GM18505 (cell line): ENCODE measurements at regions not wholly inside any gene's neighbourhood (a gene's known extent, or its start where the extent isn't known, plus 50 kb on each side); places are given as distances from the start of the nearest gene placed in this dataset.

Source experiments
- ATAC-seq: cut with Tn5 transposase; IDR thresholded peaks from one replicate; pipeline ENCODE4 v1.9.1; 2021; ENCODE audit not compliant: unreplicated experiment
- POLR2A ChIP-seq: IDR thresholded peaks from 4 replicates; pipeline ENCODE4 v1.6.1; 2011; ENCODE audit warnings: borderline replicate concordance; ENCODE audit not compliant: insufficient read depth, insufficient read length; ENCODE audit errors: extremely low read depth

DNA sequence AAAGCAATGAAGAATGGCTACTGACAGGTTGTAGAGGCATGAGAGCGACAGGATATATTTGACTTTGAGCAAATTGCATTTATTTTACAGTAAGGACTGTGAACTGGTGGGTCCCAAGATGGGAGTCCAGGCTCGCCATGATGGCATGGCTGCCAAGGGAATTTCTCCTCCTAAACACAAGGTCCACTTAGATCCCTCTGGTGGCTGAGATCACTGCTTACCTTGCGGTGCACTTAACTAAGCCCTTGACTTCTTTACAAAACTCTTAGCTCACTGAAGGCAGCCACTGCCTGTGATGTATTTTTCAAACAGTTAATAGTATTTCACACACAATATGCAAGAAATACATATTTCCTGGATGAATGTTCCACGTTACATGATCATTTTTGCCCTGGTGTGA lies 50.3 kb upstream of the SORBS2 start:
- no peak for TF ChIP-seq POLR2A
- ATAC-seq, result no peak

DNA sequence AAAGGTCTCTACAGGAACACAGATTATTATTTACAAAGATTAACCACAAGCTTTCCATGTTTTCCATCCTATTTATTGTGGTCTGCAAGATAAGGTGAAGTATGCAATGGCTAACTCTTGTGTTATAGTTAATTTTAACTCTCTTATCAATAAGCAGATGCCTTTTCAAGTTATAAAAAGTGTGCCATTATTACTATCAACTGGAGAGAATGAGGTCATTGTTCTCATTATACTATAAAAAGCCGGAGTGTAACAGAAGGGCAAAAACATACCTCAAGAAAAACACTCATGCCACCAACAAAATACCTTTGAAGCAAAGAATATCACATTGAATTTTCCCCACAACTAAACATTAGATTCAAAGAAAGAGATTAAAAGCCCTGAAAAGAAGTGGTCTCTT lies 52.0 kb upstream of the SORBS2 start:
- TF ChIP-seq POLR2A, result no peak
- ATAC-seq, result no peak

DNA sequence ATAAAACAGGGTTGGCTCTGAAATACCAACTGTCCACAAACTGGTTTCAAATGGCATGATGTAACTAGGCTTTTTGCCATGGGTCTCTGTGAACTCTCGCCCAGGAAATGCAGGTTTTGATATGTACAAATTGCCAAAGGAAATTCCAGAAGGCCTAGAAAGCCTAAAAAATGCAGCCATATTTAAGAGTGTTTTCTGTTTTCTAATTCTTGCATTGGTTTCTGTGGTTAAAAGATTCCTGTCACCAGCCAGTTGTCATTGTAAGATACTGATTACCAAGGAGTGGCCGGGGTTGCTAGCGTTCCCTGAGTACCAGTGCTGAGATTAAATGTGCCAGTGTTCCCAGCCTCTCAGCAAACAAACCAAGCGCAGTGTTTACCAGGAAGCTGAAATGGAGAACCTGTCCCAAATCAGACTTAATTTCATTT lies 53.9 kb upstream of the SORBS2 start:
- ATAC-seq, result no peak
- TF ChIP-seq POLR2A, result no peak

DNA sequence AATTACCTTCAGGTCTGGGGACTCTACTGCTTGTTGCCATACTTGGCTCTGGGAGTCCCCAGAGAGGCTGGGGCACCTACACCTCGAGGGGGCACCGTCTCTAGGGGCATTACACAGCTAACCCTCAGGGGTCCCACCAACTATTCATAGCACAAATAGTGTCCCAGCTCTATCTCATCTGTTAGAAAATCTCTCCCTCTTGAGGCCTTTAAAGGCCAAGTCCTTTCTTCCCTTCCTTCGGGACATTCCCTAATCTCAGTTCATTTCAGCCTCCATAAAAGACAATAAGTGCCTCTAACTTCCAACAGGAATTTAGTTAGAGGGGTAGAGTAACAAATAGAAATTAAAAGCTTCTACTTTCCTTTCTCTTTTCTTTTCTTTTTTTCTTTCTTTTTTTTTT lies 55.8 kb upstream of the SORBS2 start:
- no peak for TF ChIP-seq POLR2A
- no peak for ATAC-seq

DNA sequence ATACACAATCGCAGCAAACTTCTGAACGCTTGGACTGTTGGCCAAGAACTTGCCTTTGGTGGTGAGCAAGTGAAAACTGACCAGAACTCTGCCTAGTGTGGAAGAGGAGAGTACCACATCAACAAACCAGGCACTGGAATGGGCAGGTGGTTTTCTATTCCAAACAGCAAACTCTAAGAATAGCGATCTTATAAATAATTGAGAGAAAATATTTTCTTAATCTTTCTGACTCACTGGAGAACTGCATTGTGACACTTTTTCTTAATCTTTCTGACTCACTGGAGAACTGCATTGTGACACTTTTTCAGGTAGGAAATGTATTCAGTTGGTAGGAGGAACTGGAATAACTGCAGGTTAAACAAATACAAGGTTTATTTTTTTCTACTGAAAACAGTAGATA lies 57.0 kb upstream of the SORBS2 start:
- no peak for ATAC-seq
- TF ChIP-seq POLR2A, result no peak

DNA sequence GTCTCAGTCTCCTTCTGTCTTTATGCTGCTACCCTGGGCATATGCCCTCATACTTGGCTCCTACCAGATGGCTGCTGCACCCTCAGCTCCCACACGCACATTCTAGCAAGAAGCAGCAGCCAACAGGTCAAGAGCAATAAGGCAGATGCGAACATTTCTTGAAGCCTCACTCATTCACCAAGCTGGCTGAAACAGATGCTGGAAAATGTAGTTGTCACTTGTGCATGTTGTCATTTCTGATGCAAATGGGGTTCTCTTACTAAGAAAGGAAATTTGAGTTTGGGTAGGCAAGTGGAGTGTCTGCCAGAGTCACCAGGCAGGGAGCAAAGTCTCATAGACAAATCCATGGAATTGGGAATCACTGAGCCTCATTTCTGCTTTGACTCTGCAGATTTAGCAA lies 57.4 kb upstream of the SORBS2 start:
- TF ChIP-seq POLR2A, result no peak
- ATAC-seq, result no peak

DNA sequence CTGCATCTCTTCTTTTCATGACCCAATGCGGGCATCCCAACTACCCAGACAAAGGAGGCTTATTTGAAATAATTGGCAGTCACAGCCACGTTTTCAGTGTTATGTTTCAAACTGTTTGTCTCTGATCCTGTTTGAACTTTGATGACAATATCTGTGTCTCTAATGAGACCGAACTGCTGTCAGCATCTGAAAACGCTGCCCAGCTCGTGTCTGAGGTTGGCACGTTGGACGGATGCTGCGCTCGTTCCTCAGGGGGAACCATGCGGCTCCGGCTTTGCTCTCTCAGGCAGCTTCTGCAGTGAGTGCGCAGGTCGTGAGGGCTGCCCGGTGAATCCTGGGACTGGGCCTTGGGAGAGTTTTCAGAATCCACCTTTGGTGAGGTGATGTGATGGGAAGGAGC lies 58.4 kb upstream of the SORBS2 start:
- no peak for TF ChIP-seq POLR2A
- ATAC-seq, result no peak

DNA sequence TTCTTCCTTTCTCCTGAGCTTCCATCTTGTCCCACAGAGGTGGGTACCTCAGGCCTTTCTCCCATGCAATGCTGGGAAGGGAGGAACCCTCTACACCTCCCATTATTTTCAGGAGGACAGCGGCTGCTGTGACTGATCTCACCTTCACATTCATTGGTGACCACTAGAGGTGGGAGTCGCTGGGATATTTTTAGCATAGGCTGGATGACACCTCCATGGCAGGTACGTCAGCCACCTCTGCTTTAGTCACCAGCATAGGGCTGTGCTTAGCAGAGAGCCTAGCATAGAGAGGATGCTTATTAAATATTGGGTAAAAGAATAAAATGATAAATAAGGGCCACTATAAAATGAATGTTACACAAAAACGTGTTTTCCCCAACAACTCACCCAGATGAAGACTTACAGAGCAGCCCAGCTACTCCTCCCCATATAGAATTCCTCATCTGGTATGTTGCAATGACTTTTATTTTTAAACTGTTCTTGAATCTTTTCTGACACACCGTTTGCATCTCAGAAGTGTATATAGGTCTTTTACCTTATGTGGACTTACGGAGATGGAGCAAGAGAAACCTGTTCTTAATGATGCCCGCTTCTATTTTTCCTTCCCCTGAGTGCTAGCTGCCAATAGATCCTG lies 60.9 kb upstream of the SORBS2 start:
- no peak for ATAC-seq
- no peak for TF ChIP-seq POLR2A

DNA sequence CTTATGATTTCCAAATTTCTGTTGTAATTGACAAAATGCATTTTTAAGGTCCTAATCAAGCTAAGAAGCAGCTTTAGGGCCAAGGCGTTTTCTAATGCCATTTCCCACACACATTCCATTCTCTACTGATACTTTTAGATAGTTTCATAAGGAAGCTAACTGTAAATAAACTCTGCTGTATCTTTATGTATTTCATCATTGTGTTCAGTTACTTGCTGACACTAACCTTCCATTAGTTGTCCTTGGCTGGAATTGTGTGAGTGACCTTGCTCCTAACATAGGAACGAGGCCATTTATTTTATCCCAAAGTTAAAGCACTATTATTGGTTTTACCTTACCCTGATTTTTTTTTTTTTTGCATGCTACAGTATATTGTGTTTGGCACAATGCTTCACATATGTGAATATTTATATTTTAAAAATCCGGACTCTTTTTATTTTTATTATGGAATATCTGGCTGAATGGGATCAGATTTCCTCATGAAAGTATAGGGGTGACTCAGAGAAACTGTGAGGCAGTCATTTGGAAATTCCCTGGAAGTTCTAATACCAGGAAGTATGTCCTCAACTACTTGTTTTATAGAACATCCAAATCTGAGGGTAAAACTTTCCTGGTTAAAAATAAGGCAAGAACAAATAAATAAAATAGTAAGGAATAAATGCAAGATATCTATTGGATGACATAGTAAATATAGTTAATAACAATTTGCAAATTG lies 62.7 kb upstream of the SORBS2 start:
- no peak for TF ChIP-seq POLR2A
- ATAC-seq, result no peak

DNA sequence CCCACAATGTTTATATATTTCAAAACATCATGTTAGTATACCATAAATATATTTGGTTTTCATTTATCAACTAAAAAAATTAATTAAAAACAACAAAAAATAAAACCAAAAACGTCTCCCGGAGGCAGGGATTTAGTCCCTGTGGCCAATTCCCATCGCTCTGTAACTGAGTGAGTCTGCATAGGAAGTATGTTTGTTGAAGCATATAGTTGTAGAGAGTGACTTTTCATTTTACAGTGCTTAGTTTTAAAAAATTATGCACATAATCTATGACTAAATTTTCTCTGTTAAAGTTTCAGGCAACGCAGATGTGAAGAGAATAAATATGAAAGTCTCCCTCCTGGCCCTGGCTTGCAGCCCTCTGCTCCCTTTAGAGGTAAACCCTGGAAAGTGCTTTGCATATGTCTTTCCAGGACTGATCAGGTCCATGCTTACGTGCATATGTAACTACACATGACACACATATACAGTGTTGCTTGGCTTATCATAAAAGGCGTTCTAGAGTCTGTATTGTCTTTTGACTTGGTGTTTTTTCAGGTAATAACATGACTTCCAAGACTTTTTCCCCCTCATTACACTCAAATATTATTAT lies 63.4 kb upstream of the SORBS2 start:
- no peak for ATAC-seq
- TF ChIP-seq POLR2A, result no peak

DNA sequence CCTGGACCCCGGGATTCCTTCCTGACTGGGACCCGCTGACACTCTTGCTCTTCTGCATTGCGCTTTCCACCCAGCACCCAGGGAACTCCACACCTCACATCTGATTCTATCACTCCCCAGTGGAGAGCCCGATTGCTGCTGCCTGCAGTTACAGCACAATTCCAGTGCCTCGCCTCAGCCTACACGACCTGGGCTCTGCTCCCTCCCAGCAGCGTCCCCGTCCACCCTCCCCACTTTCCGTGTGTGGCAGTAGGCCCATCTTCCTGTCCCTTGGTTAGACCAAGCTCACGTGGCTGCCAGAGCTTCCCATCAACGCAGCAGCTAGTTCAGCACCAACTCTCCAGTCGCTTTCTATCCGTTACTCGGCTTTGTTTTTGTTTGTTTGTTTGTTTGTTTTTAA lies 66.6 kb upstream of the SORBS2 start:
- no peak for ATAC-seq
- TF ChIP-seq POLR2A, result no peak

DNA sequence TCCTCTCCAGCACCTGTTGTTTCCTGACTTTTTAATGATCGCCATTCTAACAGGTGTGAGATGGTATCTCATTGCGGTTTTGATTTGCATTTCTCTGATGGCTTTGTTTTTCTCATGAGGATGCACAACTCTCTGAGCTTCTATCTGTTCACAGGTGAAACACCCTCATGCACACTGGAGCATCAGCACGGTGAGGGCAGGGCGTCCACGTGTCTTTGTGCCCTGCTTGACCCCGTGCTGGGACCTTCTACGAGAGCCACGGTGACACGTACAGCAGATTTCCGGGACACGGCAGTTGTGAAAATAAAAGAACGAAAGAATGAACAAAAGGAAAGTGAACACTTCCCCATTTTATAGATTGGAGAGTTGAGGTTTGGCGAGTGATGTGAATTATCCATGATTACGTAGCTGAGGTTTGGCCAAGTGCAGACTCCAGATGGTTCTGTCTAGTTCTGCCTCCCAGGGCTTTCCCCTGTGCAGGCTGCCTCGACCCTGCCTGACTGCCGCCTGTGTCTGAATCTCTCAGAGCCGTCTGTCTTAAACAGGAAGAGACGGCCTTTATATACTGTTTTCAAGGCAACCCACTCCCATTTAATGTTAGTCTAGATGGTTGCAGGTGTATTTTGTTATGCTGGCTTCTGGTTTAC lies 67.8 kb upstream of the SORBS2 start:
- no peak for ATAC-seq
- TF ChIP-seq POLR2A, result no peak

DNA sequence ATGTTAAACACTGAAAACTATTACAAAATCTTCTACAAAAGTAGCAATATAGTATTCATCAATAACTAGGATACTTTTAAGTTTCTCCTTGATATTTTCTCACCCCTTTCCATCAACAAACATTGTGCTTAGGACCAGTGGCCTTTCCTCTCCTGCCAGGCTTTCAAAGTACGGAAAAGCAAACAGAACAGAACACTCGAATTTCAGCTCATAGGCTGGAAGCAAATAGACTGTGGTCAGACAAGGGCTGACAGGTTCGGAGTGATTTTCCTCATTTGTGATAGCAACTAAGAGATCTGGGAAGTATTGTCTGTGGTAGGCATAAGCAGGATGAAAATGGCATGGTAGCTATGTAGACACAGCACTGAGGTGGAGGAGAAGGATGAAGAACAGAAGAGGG lies 68.6 kb upstream of the SORBS2 start:
- no peak for ATAC-seq
- TF ChIP-seq POLR2A, result no peak

DNA sequence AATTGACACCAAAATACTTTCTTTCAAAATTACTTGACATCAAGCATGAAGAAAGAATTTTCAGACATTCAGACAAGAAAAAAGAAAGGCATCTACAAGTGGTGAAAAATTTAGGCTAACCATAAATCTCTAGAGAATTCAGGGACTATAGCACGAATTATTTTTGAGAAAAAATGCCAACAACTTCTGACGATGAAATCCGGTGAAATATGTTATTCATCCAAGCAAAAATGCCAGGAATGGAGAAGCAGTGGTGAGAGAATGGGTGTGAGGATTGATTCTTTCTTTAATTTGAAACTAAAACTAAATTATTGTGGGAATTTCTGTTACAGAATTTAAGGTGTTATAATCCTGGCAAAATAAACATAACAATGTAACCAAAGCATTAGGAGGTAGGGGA lies 69.4 kb upstream of the SORBS2 start:
- TF ChIP-seq POLR2A, result no peak
- ATAC-seq, result no peak
